ENCODE measurements at regions not wholly inside any gene's neighbourhood (a gene's known extent, or its start where the extent isn't known, plus 50 kb on each side); places are given as distances from the start of the nearest gene placed in this dataset.
"Not testable (repeated sequence)": the region's sequence is repeated elsewhere in the genome, so short reads cannot be mapped to it uniquely, and the experiment has no call there.

- DNase-seq (ENCODE audit: low read depth): no peak
Measured at GRCh38 chr5:2166306-2166978, 283.7 kb upstream of the IRX4 start.

GRCh38 chr5:2165615-2166305 lies 283.0 kb upstream of the IRX4 start:
- no peak for DNase-seq (ENCODE audit: low read depth)

GRCh38 chr5:2165203-2165602 lies 282.5 kb upstream of the IRX4 start:
- no peak for DNase-seq (ENCODE audit: low read depth)

- DNase-seq (ENCODE audit: low read depth): no peak
Measured at GRCh38 chr5:2164586-2164985, 281.9 kb upstream of the IRX4 start.

GRCh38 chr5:2163940-2164490 lies 281.3 kb upstream of the IRX4 start:
- no peak for DNase-seq (ENCODE audit: low read depth)

GRCh38 chr5:2163060-2163856 lies 280.5 kb upstream of the IRX4 start:
- no peak for DNase-seq (ENCODE audit: low read depth)

- DNase-seq (ENCODE audit: low read depth): no peak
Measured at GRCh38 chr5:2160811-2161210, 278.1 kb upstream of the IRX4 start.

- DNase-seq (ENCODE audit: low read depth): no peak
Measured at GRCh38 chr5:2158767-2159166, 276.0 kb upstream of the IRX4 start.

- DNase-seq (ENCODE audit: low read depth): no peak
Measured at GRCh38 chr5:2158109-2158508, 275.4 kb upstream of the IRX4 start.

- no peak for DNase-seq (ENCODE audit: low read depth)
Measured at GRCh38 chr5:2157372-2157771, 274.6 kb upstream of the IRX4 start.

GRCh38 chr5:2156358-2157059 lies 273.8 kb upstream of the IRX4 start:
- DNase-seq (ENCODE audit: low read depth): no peak

GRCh38 chr5:2155556-2155955 lies 272.8 kb upstream of the IRX4 start:
- DNase-seq (ENCODE audit: low read depth): no peak

GRCh38 chr5:2153802-2154201 lies 271.1 kb upstream of the IRX4 start:
- no peak for DNase-seq (ENCODE audit: low read depth)

- DNase-seq (ENCODE audit: low read depth): no peak
Measured at GRCh38 chr5:2153350-2153749, 270.6 kb upstream of the IRX4 start.

- DNase-seq (ENCODE audit: low read depth): not testable (repeated sequence)
Measured at GRCh38 chr5:2151301-2151888, 268.7 kb upstream of the IRX4 start.

- DNase-seq (ENCODE audit: low read depth): no peak
Measured at GRCh38 chr5:2149195-2149539, 266.4 kb upstream of the IRX4 start.

GRCh38 chr5:2148312-2149194 lies 265.8 kb upstream of the IRX4 start:
- no peak for DNase-seq (ENCODE audit: low read depth)

GRCh38 chr5:2147504-2148311 lies 265.0 kb upstream of the IRX4 start:
- DNase-seq (ENCODE audit: low read depth): no peak

GRCh38 chr5:2143646-2144353 lies 261.1 kb upstream of the IRX4 start:
- DNase-seq (ENCODE audit: low read depth): no peak
